OCI-LY1 (cell line): ENCODE measurements at regions not wholly inside any gene's neighbourhood (a gene's known extent, or its start where the extent isn't known, plus 50 kb on each side); places are given as distances from the start of the nearest gene placed in this dataset.
"Not testable (repeated sequence)": the region's sequence is repeated elsewhere in the genome, so short reads cannot be mapped to it uniquely, and the experiment has no call there.

Experiments used
- EZH2 ChIP-seq: fragments of 200-600 bp; sonication (generic), shearing (Covaris generic); IDR thresholded peaks from 2 replicates; pipeline ENCODE4 v1.8.0; 2017; ENCODE audit warnings: borderline replicate concordance, mixed run types, mild to moderate bottlenecking, antibody characterized with exemption, low read length, moderate library complexity, mixed read lengths
- TF ChIP-seq, protein P1 (sequence below): fragments of 200-600 bp; sonication (generic), shearing (Covaris generic); IDR thresholded peaks from 2 replicates; pipeline ENCODE4 v1.5.1; 2017; ENCODE audit warnings: mild to moderate bottlenecking, antibody characterized with exemption, low read length, moderate library complexity, mixed read lengths

DNA sequence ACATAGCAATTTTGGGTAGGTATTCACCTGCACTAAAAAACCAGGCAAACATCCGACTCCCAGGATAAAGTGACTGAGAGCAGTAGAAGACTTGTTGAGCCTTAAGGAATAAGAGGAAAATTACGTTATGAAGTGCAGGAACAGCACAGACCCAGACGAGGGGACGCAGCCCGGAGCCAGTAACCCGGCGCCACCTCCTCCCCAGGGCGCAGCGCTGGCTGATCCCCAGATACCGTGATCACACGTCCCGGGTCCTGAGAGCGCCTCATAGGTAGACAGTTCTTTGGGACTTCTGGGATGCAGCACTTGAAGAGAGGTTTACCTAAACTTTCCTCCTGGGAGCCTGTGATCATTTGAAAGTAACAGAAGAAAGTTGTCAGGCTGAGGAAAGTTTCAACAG lies 1379.7 kb downstream of the CDH12 start:
- TF ChIP-seq, protein P1, sequence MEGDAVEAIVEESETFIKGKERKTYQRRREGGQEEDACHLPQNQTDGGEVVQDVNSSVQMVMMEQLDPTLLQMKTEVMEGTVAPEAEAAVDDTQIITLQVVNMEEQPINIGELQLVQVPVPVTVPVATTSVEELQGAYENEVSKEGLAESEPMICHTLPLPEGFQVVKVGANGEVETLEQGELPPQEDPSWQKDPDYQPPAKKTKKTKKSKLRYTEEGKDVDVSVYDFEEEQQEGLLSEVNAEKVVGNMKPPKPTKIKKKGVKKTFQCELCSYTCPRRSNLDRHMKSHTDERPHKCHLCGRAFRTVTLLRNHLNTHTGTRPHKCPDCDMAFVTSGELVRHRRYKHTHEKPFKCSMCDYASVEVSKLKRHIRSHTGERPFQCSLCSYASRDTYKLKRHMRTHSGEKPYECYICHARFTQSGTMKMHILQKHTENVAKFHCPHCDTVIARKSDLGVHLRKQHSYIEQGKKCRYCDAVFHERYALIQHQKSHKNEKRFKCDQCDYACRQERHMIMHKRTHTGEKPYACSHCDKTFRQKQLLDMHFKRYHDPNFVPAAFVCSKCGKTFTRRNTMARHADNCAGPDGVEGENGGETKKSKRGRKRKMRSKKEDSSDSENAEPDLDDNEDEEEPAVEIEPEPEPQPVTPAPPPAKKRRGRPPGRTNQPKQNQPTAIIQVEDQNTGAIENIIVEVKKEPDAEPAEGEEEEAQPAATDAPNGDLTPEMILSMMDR: not testable (repeated sequence)
- not testable (repeated sequence) for TF ChIP-seq EZH2
